ENCODE measurements at regions not wholly inside any gene's neighbourhood (a gene's known extent, or its start where the extent isn't known, plus 50 kb on each side); places are given as distances from the start of the nearest gene placed in this dataset.

DNA sequence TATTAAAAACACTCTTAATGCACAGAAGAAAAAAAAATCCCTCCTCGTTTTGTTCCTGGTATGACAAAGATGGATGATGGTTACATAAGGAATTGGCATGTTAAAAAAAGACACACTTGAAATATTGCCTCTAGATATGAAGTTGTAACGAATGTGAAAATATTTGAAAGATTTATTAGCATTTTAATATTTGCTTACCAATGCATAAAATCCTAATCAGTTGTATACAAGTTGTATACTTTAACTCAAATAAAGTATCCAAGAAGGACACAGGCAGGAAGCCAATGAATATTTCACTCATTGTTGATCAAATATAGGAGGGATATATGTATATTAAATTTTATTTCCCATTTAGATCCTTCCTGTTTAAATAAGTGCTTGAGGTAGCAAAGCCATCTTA is 850.8 kb upstream of the RBFOX1 start:
- peaks cover 49% of the 10 kb centered on the region for H3K27me3 Mint-ChIP-seq
- H3K9me3 Mint-ChIP-seq: no peaks in the 10 kb centered on the region
- H3K4me1 Mint-ChIP-seq (ENCODE audit: unreplicated experiment): peaks cover 4% of the 10 kb centered on the region
- no peak for DNase-seq (ENCODE audit: extremely low spot score, unreplicated experiment)
- no peak overlapping the region for H3K27ac Mint-ChIP-seq
- no peak overlapping the region for H3K4me3 Mint-ChIP-seq
- TF ChIP-seq, protein P1, sequence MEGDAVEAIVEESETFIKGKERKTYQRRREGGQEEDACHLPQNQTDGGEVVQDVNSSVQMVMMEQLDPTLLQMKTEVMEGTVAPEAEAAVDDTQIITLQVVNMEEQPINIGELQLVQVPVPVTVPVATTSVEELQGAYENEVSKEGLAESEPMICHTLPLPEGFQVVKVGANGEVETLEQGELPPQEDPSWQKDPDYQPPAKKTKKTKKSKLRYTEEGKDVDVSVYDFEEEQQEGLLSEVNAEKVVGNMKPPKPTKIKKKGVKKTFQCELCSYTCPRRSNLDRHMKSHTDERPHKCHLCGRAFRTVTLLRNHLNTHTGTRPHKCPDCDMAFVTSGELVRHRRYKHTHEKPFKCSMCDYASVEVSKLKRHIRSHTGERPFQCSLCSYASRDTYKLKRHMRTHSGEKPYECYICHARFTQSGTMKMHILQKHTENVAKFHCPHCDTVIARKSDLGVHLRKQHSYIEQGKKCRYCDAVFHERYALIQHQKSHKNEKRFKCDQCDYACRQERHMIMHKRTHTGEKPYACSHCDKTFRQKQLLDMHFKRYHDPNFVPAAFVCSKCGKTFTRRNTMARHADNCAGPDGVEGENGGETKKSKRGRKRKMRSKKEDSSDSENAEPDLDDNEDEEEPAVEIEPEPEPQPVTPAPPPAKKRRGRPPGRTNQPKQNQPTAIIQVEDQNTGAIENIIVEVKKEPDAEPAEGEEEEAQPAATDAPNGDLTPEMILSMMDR (conservative IDR thresholded peaks at IDR 0.05): no peak
- H3K36me3 Mint-ChIP-seq: no peaks in the 10 kb centered on the region

- no peak for DNase-seq (ENCODE audit: extremely low spot score, unreplicated experiment)
- Mint-ChIP-seq H3K36me3 (no peaks in the 10 kb centered on the region), H3K27ac (no peak overlapping the region), H3K4me1 (ENCODE audit: unreplicated experiment) (no peaks in the 10 kb centered on the region), H3K27me3 (no peaks in the 10 kb centered on the region), H3K4me3 (no peak overlapping the region), H3K9me3 (peaks cover 8% of the 10 kb centered on the region)
- TF ChIP-seq, protein P1 (conservative IDR thresholded peaks at IDR 0.05): no peak
Observed at GRCh38 chr16:6453742-6454141, 878.9 kb upstream of the RBFOX1 start.

DNA sequence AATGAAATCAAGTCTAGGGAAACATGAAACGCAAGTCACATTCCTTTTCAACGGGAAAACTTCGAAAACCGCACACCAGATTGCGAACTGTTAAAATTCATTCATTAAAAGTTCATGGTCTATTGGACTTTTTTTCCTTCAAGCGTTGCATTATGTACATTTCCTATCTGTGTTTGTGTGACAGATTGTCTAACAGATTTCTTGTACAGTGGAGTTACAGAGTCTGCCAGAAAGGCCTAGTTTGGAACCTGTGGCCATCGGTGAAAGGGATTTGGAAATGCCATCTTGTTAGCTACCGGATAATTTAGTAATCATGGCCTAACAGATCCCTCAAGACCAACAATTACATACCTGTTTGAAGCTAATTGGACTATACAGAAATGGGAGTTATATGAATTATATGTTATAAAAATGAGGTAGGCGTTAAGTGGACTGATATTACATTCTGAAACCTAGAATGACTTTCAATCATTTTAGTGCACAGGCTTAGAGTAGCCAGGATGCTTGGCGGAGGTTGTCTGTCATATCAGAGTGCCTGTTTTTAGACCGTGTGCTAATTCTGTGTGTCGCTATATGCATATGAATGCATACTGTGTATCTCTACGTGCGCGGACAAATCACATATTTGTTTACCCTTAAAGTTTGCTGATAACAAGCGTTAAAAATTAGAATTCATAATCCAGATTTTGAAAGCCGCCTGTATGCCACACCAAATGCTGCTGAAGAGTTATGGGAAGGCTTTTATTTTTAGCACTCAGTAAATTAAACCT is 885.4 kb upstream of the RBFOX1 start:
- peaks cover 4% of the 10 kb centered on the region for H3K27me3 Mint-ChIP-seq
- DNase-seq (ENCODE audit: extremely low spot score, unreplicated experiment): no peak
- peaks cover 2% of the 10 kb centered on the region for H3K9me3 Mint-ChIP-seq
- H3K4me3 Mint-ChIP-seq: no peak overlapping the region
- H3K4me1 Mint-ChIP-seq (ENCODE audit: unreplicated experiment): no peaks in the 10 kb centered on the region
- H3K27ac Mint-ChIP-seq: no peak overlapping the region
- no peaks in the 10 kb centered on the region for H3K36me3 Mint-ChIP-seq
- TF ChIP-seq, protein P1 (conservative IDR thresholded peaks at IDR 0.05): no peak

GRCh38 chr16:6446370-6446769 is 886.3 kb upstream of the RBFOX1 start:
- DNase-seq (ENCODE audit: extremely low spot score, unreplicated experiment): no peak
- TF ChIP-seq, protein P1 (conservative IDR thresholded peaks at IDR 0.05): no peak
- H3K27me3 Mint-ChIP-seq: peaks cover 4% of the 10 kb centered on the region
- no peaks in the 10 kb centered on the region for H3K4me1 Mint-ChIP-seq (ENCODE audit: unreplicated experiment)
- H3K27ac Mint-ChIP-seq: no peak overlapping the region
- H3K36me3 Mint-ChIP-seq: no peaks in the 10 kb centered on the region
- no peak overlapping the region for H3K4me3 Mint-ChIP-seq
- H3K9me3 Mint-ChIP-seq: no peaks in the 10 kb centered on the region

DNA sequence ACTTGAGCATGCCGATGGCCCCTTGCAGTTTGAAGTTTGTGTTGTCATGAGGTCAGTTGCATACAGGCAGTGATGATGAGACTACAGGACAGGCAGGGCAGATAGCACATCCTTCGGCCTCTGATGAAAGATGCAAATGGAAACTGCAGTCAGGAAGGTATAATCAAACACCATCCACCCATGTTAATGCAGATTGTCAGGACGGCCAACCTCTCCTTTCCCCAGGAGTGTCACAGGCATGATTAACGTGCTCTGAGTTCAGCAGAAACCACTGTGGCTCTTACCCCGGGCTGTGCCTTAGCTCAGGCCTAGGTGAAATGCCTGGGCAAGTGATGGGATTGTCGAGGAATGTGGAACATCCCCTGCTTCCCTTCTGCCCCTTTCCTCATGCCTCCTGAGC is 893.5 kb upstream of the RBFOX1 start:
- H3K4me1 Mint-ChIP-seq (ENCODE audit: unreplicated experiment): no peaks in the 10 kb centered on the region
- no peaks in the 10 kb centered on the region for H3K36me3 Mint-ChIP-seq
- no peak overlapping the region for H3K4me3 Mint-ChIP-seq

More for the DNA sequence above, 893.5 kb upstream of the RBFOX1 start:
- Mint-ChIP-seq H3K9me3 (no peaks in the 10 kb centered on the region), H3K27me3 (peaks cover 6% of the 10 kb centered on the region), H3K27ac (no peak overlapping the region)
- no peak for DNase-seq (ENCODE audit: extremely low spot score, unreplicated experiment)
- TF ChIP-seq, protein P1 (conservative IDR thresholded peaks at IDR 0.05): no peak
